Thyroid gland (tissue), 4 donors: ENCODE measurements at regions not wholly inside any gene's neighbourhood (a gene's known extent, or its start where the extent isn't known, plus 50 kb on each side); places are given as distances from the start of the nearest gene placed in this dataset.
A peak's percentile ranks its signal among the peaks of the same experiment; 100 is the strongest.

Experiments used
- DNase-seq, 2 donors: peaks; one replicate each; pipeline ENCODE4 v3.0.0-alpha.2; 2019
- H3K27ac ChIP-seq, 3 donors: fragments of 200-600 bp; sonication (generic); 1 replicate in 2 of 3; 2 replicates in 1 of 3; pipeline ENCODE4 v1.5.1; 2016 to 2019; ENCODE audit warnings: mild to moderate bottlenecking in 1 of 3, moderate library complexity in 1 of 3
- H3K27me3 ChIP-seq: fragments of 200-600 bp; sonication (generic); one replicate; pipeline ENCODE4 v1.5.1; 2019
- H3K36me3 ChIP-seq, 2 donors: fragments of 200-600 bp; sonication (generic); one replicate each; pipeline ENCODE4 v1.5.1; 2016 to 2019
- H3K4me1 ChIP-seq, 2 donors: fragments of 200-600 bp; sonication (generic); one replicate each; pipeline ENCODE4 v1.5.1; 2017 to 2019
- H3K4me3 ChIP-seq, 3 donors: fragments of 200-600 bp; sonication (generic); replicated peaks in 1 of 3; 1 replicate in 2 of 3; 2 replicates in 1 of 3; pipeline ENCODE4 v1.5.1; 2016; ENCODE audit warnings: mild to moderate bottlenecking in 1 of 3
- H3K9me3 ChIP-seq: fragments of 200-600 bp; sonication (generic); one replicate; pipeline ENCODE4 v1.5.1; 2017
- POLR2A ChIP-seq, 2 donors: fragments of 450-650 bp; IDR thresholded peaks; one replicate each; pipeline ENCODE4 v1.6.1; 2017; ENCODE audit warnings: antibody characterized with exemption in 2 of 2, mild to moderate bottlenecking in 2 of 2, moderate library complexity in 1 of 2
- WGBS, 2 donors: methylation state at CpG; one replicate each; pipeline ENCODE4 v1.1.5; 2017; 5-methylcytosine and 5-hydroxymethylcytosine counted together
- intact Hi-C: fragments of 100-400 bp; cut with DNase I; formaldehyde crosslinking; loops from one replicate; pipeline ENCODE4 v1.15.1; 2023
- TF ChIP-seq, protein P1 (sequence below), 6 experiments: fragments of 200-600 bp in 3 of 6; fragments of 450-650 bp in 3 of 6; sonication (generic) in 3 of 6; IDR thresholded peaks; one replicate each; pipeline ENCODE4 v1.5.1; 2016 to 2019; ENCODE audit warnings: antibody characterized with exemption in 6 of 6, mild to moderate bottlenecking in 2 of 6, inconsistent platforms in 1 of 6, moderate library complexity in 1 of 6

DNA sequence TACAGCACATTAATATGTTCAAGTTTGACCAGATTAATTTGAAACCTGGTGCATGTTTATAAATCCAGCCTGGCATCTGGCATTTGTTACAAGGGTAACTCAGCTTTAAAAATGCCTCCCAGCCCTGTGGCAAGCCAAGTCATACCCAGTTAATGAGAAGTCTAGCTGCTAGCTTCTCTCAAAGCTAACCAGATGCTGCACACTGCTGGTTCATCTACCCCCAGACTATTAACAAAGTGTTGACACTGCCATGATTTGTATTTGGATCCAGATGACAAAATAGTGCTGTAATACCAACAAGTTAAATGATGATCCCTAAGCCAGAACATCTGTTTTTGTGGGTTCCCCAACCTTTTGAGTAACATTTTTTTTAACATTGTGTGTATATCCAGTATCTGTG, 573.7 kb upstream of the DAB2 start:
- DNase-seq, result no peak
- Histone ChIP-seq H3K27ac (no peak overlapping the region), H3K4me3 (no peak overlapping the region), H3K27me3 (no peaks in the 10 kb centered on the region), H3K9me3 (no peaks in the 10 kb centered on the region), H3K4me1 (no peaks in the 10 kb centered on the region), H3K36me3 (no peaks in the 10 kb centered on the region)
- no peak for TF ChIP-seq POLR2A (IDR thresholded peaks at IDR 0.05)
- TF ChIP-seq, protein P1, sequence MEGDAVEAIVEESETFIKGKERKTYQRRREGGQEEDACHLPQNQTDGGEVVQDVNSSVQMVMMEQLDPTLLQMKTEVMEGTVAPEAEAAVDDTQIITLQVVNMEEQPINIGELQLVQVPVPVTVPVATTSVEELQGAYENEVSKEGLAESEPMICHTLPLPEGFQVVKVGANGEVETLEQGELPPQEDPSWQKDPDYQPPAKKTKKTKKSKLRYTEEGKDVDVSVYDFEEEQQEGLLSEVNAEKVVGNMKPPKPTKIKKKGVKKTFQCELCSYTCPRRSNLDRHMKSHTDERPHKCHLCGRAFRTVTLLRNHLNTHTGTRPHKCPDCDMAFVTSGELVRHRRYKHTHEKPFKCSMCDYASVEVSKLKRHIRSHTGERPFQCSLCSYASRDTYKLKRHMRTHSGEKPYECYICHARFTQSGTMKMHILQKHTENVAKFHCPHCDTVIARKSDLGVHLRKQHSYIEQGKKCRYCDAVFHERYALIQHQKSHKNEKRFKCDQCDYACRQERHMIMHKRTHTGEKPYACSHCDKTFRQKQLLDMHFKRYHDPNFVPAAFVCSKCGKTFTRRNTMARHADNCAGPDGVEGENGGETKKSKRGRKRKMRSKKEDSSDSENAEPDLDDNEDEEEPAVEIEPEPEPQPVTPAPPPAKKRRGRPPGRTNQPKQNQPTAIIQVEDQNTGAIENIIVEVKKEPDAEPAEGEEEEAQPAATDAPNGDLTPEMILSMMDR (IDR thresholded peaks at IDR 0.05), result no peak
- intact Hi-C loops, result no loop called here

DNA sequence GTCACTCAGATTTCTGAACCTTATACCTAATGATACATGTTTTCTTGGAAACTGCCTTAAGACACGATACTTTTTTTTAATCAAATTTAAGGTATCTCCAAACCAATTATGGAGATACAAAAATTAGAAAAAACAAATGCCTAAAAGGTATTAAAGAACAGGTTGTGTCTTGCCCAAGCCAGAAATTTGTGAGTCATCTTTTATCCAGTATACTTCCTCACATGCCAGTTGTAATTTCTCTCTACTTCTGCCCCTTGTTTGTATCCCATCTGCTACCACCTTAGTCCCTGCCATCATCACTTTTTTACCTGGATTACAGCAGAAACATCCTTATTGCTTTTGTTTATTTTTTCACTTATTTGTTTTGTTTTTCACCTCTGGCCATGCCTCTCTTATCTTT, 571.2 kb upstream of the DAB2 start:
- no peak for DNase-seq
- no peaks in the 10 kb centered on the region for H3K4me1 ChIP-seq
- no peaks in the 10 kb centered on the region for H3K36me3 ChIP-seq
- H3K27ac ChIP-seq, result no peak overlapping the region
- H3K9me3 ChIP-seq, result no peaks in the 10 kb centered on the region
- H3K27me3 ChIP-seq, result no peaks in the 10 kb centered on the region
- 83 to 94% methylated on average over 1 of the region's 1 CpG for WGBS, 2 donors
- intact Hi-C loops, result no loop called here
- no peak overlapping the region for H3K4me3 ChIP-seq
- TF ChIP-seq, protein P1 (IDR thresholded peaks at IDR 0.05), result no peak
- TF ChIP-seq POLR2A (IDR thresholded peaks at IDR 0.05), result no peak

DNA sequence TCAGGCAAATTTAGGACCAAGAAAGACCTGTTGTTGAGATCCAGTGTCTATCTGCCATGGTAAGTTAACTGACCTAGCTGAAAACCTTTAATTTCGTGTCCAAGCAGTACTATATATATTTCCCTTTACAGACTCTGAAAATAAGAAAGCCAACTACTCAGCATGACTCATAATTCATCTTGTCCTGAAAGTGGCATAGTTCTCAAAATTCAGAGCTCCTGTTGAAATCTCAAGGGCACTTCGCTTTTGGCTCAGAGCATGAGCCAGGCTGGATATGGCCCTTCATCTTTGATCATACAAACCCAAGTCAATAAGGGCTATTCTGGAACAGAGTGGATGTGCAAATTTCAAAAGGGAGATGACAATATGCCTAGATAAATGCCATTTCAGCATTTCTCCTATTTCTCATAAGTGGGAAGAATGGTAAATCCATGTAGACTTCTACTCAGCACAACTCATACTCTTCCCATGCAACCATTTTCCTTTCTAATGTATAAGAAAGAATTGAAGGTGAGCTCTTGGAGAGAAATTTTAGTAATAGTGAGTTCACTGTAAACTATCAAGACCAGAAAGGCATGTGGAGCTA, 567.9 kb upstream of the DAB2 start:
- Histone ChIP-seq H3K36me3 (no peaks in the 10 kb centered on the region), H3K27ac (no peak overlapping the region), H3K4me3 (no peak overlapping the region), H3K9me3 (no peaks in the 10 kb centered on the region), H3K27me3 (no peaks in the 10 kb centered on the region), H3K4me1 (no peaks in the 10 kb centered on the region)
- intact Hi-C loops, result no loop called here
- TF ChIP-seq POLR2A (IDR thresholded peaks at IDR 0.05), result no peak
- TF ChIP-seq, protein P1 (IDR thresholded peaks at IDR 0.05), result no peak
- peak; percentile 28 to 35 for DNase-seq
- 74 to 78% methylated on average over 2 of the region's 2 CpGs for WGBS, 2 donors

DNA sequence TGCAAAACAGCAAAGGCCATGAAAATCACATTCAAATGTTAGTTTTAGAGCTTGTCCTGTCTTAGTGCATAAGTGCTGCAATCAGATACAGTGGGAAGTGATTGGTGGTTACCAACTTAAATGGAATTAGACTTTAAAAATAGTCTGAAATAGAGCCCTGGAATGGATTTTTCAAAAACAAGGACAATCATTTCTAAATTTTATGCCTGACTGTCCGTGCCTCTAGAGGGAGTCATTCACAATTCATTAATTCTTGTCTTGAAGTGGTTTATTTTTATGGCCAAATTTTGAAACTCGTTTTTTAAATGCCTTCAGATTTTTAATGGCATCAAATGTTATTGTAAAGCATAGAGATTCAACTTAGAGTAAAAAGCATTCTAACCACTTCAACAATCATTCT, 561.8 kb upstream of the DAB2 start:
- DNase-seq, result no peak
- 15 to 24% methylated on average over 2 of the region's 2 CpGs for WGBS, 2 donors
- H3K4me3 ChIP-seq, result no peak overlapping the region
- no peaks in the 10 kb centered on the region for H3K36me3 ChIP-seq
- H3K27me3 ChIP-seq, result no peaks in the 10 kb centered on the region
- TF ChIP-seq, protein P1 (IDR thresholded peaks at IDR 0.05), result peak in 1 of 6 experiments; percentile 19
- TF ChIP-seq POLR2A (IDR thresholded peaks at IDR 0.05), result no peak
- intact Hi-C loops, result no loop called here
- H3K27ac ChIP-seq, result no peak overlapping the region
- H3K4me1 ChIP-seq, result peaks cover 13 to 16% of the 10 kb centered on the region in 2 donors
- no peaks in the 10 kb centered on the region for H3K9me3 ChIP-seq

DNA sequence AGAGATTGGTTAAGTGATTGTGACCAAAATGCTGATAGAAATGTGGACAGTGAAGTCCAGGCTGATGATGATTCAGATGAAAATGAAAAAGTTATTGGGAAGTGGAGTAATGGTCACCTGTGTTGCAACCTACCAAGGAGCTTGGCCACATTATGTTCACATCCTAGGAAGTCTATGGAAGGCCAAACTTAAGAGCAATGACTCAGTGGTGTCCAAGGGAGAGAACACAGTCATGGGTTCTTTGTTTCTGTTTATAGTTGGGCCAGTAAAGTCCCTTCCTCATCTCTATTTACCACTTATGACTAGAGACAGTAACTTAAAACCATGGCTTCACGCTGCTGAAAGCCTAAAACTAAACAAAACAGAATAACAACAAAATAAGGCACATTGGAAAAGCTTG, 555.3 kb upstream of the DAB2 start:
- H3K36me3 ChIP-seq, result no peaks in the 10 kb centered on the region
- H3K4me1 ChIP-seq, result no peaks in the 10 kb centered on the region
- no peak for DNase-seq
- H3K27ac ChIP-seq, result no peak overlapping the region
- TF ChIP-seq POLR2A (IDR thresholded peaks at IDR 0.05), result no peak
- TF ChIP-seq, protein P1 (IDR thresholded peaks at IDR 0.05), result no peak
- no peaks in the 10 kb centered on the region for H3K9me3 ChIP-seq
- no peak overlapping the region for H3K4me3 ChIP-seq
- H3K27me3 ChIP-seq, result no peaks in the 10 kb centered on the region
- intact Hi-C loops, result no loop called here
- WGBS, 2 donors, result 88 to 93% methylated on average over 1 of the region's 1 CpG
